ENCODE measurements at regions not wholly inside any gene's neighbourhood (a gene's known extent, or its start where the extent isn't known, plus 50 kb on each side); places are given as distances from the start of the nearest gene placed in this dataset.

- no peak for ATAC-seq (ENCODE audit: insufficient read depth, low read depth)
- H2AFZ ChIP-seq (ENCODE audit: low read depth, low read length), result no peak overlapping the region
- H3K9ac ChIP-seq (ENCODE audit: low read depth, low read length), result no peak overlapping the region
- no peaks in the 10 kb centered on the region for H3K79me2 ChIP-seq (ENCODE audit: insufficient read depth, low read length)
- DNase-seq, result no peak
- H3K4me3 ChIP-seq (ENCODE audit: low read depth in 1 of 2, low read length in 2 of 2), result no peak overlapping the region
- H4K20me1 ChIP-seq (ENCODE audit: insufficient read depth, low read length), result no peaks in the 10 kb centered on the region
- H3K9me3 ChIP-seq (ENCODE audit: insufficient read depth, low read length, severe bottlenecking), result no peaks in the 10 kb centered on the region
- no peaks in the 10 kb centered on the region for H3K4me1 ChIP-seq (ENCODE audit: insufficient read depth, low read length)
- peak; percentile 48 for TF ChIP-seq CTCF (IDR thresholded peaks at IDR 0.05; ENCODE audit: borderline replicate concordance, extremely low read depth, low read length, poor library complexity, severe bottlenecking)
- TF ChIP-seq EZH2 (IDR thresholded peaks at IDR 0.05; ENCODE audit: borderline replicate concordance, low read depth, low read length, severe bottlenecking), result no peak
- no peaks in the 10 kb centered on the region for H3K36me3 ChIP-seq (ENCODE audit: insufficient read depth, low read length)
- H3K4me2 ChIP-seq (ENCODE audit: insufficient read depth, low read length), result no peak overlapping the region
- no peak overlapping the region for H3K27ac ChIP-seq (ENCODE audit: low read length)
- H3K27me3 ChIP-seq (ENCODE audit: insufficient read depth, low read length, poor library complexity), result no peaks in the 10 kb centered on the region
Measured at GRCh38 chr3:6204891-6205290, 656.0 kb upstream of the GRM7 start.

GRCh38 chr3:6216135-6217026 is 644.5 kb upstream of the GRM7 start:
- no peak for TF ChIP-seq EZH2 (IDR thresholded peaks at IDR 0.05; ENCODE audit: borderline replicate concordance, low read depth, low read length, severe bottlenecking)
- no peak overlapping the region for H3K27ac ChIP-seq (ENCODE audit: low read length)
- no peak overlapping the region for H3K4me3 ChIP-seq (ENCODE audit: low read depth in 1 of 2, low read length in 2 of 2)
- H3K4me1 ChIP-seq (ENCODE audit: insufficient read depth, low read length), result no peaks in the 10 kb centered on the region
- DNase-seq (no peak), ATAC-seq (ENCODE audit: insufficient read depth, low read depth) (no peak)
- H2AFZ ChIP-seq (ENCODE audit: low read depth, low read length), result no peak overlapping the region
- H3K9me3 ChIP-seq (ENCODE audit: insufficient read depth, low read length, severe bottlenecking), result no peaks in the 10 kb centered on the region
- no peak overlapping the region for H3K4me2 ChIP-seq (ENCODE audit: insufficient read depth, low read length)
- H4K20me1 ChIP-seq (ENCODE audit: insufficient read depth, low read length), result no peaks in the 10 kb centered on the region
- no peak overlapping the region for H3K9ac ChIP-seq (ENCODE audit: low read depth, low read length)
- no peaks in the 10 kb centered on the region for H3K27me3 ChIP-seq (ENCODE audit: insufficient read depth, low read length, poor library complexity)
- H3K79me2 ChIP-seq (ENCODE audit: insufficient read depth, low read length), result no peaks in the 10 kb centered on the region
- no peaks in the 10 kb centered on the region for H3K36me3 ChIP-seq (ENCODE audit: insufficient read depth, low read length)

GRCh38 chr3:6220447-6220846 is 640.5 kb upstream of the GRM7 start:
- Histone ChIP-seq H3K27ac (ENCODE audit: low read length) (no peak overlapping the region), H3K27me3 (ENCODE audit: insufficient read depth, low read length, poor library complexity) (no peaks in the 10 kb centered on the region), H4K20me1 (ENCODE audit: insufficient read depth, low read length) (no peaks in the 10 kb centered on the region), H3K4me3 (ENCODE audit: low read depth in 1 of 2, low read length in 2 of 2) (no peak overlapping the region), H3K9me3 (ENCODE audit: insufficient read depth, low read length, severe bottlenecking) (no peaks in the 10 kb centered on the region), H3K4me2 (ENCODE audit: insufficient read depth, low read length) (no peak overlapping the region), H3K9ac (ENCODE audit: low read depth, low read length) (no peak overlapping the region), H2AFZ (ENCODE audit: low read depth, low read length) (no peak overlapping the region), H3K79me2 (ENCODE audit: insufficient read depth, low read length) (no peaks in the 10 kb centered on the region), H3K36me3 (ENCODE audit: insufficient read depth, low read length) (no peaks in the 10 kb centered on the region), H3K4me1 (ENCODE audit: insufficient read depth, low read length) (no peaks in the 10 kb centered on the region)
- DNase-seq, result no peak
- ATAC-seq (ENCODE audit: insufficient read depth, low read depth), result no peak
- no peak for TF ChIP-seq CTCF (IDR thresholded peaks at IDR 0.05; ENCODE audit: borderline replicate concordance, extremely low read depth, low read length, poor library complexity, severe bottlenecking)
- no peak for TF ChIP-seq EZH2 (IDR thresholded peaks at IDR 0.05; ENCODE audit: borderline replicate concordance, low read depth, low read length, severe bottlenecking)

GRCh38 chr3:6222069-6222468 is 638.8 kb upstream of the GRM7 start:
- 0 out of 2 replicates have a peak overlapping the region, but pooled peaks have one; percentile 39 for H2AFZ ChIP-seq (ENCODE audit: low read depth, low read length)

More at GRCh38 chr3:6222069-6222468, 638.8 kb upstream of the GRM7 start:
- H3K9ac ChIP-seq (ENCODE audit: low read depth, low read length), result no peak overlapping the region
- H4K20me1 ChIP-seq (ENCODE audit: insufficient read depth, low read length), result no peaks in the 10 kb centered on the region
- no peaks in the 10 kb centered on the region for H3K79me2 ChIP-seq (ENCODE audit: insufficient read depth, low read length)
- H3K4me1 ChIP-seq (ENCODE audit: insufficient read depth, low read length), result no peaks in the 10 kb centered on the region
- TF ChIP-seq EZH2 (IDR thresholded peaks at IDR 0.05; ENCODE audit: borderline replicate concordance, low read depth, low read length, severe bottlenecking), result no peak
- no peak for TF ChIP-seq CTCF (IDR thresholded peaks at IDR 0.05; ENCODE audit: borderline replicate concordance, extremely low read depth, low read length, poor library complexity, severe bottlenecking)
- H3K27ac ChIP-seq (ENCODE audit: low read length), result no peak overlapping the region
- no peak overlapping the region for H3K4me2 ChIP-seq (ENCODE audit: insufficient read depth, low read length)
- no peaks in the 10 kb centered on the region for H3K9me3 ChIP-seq (ENCODE audit: insufficient read depth, low read length, severe bottlenecking)
- no peaks in the 10 kb centered on the region for H3K27me3 ChIP-seq (ENCODE audit: insufficient read depth, low read length, poor library complexity)
- no peaks in the 10 kb centered on the region for H3K36me3 ChIP-seq (ENCODE audit: insufficient read depth, low read length)
- DNase-seq (no peak), ATAC-seq (ENCODE audit: insufficient read depth, low read depth) (no peak)
- H3K4me3 ChIP-seq (ENCODE audit: low read depth in 1 of 2, low read length in 2 of 2), result no peak overlapping the region

Measured in DND-41 (cell line).